ENCODE measurements at regions not wholly inside any gene's neighbourhood (a gene's known extent, or its start where the extent isn't known, plus 50 kb on each side); places are given as distances from the start of the nearest gene placed in this dataset.
"Not testable (repeated sequence)": the region's sequence is repeated elsewhere in the genome, so short reads cannot be mapped to it uniquely, and the experiment has no call there.

GRCh38 chr6:84825461-84825860 lies 61.1 kb upstream of the TBX18 start:
- TF ChIP-seq, protein P1, sequence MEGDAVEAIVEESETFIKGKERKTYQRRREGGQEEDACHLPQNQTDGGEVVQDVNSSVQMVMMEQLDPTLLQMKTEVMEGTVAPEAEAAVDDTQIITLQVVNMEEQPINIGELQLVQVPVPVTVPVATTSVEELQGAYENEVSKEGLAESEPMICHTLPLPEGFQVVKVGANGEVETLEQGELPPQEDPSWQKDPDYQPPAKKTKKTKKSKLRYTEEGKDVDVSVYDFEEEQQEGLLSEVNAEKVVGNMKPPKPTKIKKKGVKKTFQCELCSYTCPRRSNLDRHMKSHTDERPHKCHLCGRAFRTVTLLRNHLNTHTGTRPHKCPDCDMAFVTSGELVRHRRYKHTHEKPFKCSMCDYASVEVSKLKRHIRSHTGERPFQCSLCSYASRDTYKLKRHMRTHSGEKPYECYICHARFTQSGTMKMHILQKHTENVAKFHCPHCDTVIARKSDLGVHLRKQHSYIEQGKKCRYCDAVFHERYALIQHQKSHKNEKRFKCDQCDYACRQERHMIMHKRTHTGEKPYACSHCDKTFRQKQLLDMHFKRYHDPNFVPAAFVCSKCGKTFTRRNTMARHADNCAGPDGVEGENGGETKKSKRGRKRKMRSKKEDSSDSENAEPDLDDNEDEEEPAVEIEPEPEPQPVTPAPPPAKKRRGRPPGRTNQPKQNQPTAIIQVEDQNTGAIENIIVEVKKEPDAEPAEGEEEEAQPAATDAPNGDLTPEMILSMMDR (conservative IDR thresholded peaks at IDR 0.05): no peak
- H3K27ac ChIP-seq: no peak overlapping the region

DNA sequence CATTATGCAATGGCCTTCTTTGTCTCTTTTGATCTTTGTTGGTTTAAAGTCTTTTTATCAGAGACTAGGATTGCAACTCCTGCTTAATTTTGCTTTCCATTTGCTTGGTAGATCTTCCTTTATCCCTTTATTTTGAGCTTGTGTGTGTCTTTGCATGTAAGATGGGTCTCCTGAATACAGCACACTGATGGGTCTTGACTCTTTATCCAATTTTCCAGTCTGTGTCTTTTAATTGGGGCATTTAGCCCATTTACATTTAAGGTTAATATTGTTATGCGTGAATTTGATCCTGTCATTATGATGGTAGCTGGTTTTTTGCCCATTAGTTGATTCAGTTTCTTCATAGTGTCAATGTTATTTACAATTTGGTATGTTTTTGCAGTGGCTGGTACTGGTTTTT lies 56.9 kb upstream of the TBX18 start:
- not testable (repeated sequence) for H3K27ac ChIP-seq

- H3K27ac ChIP-seq: no peak overlapping the region
- TF ChIP-seq, protein P1 (conservative IDR thresholded peaks at IDR 0.05): no peak
Observed at GRCh38 chr6:84816741-84817140, 52.3 kb upstream of the TBX18 start.

- TF ChIP-seq, protein P1 (conservative IDR thresholded peaks at IDR 0.05): no peak
- H3K27ac ChIP-seq: no peak overlapping the region
Observed at GRCh38 chr6:84815896-84816735, 51.7 kb upstream of the TBX18 start.
